Activated naive CD8-positive, alpha-beta T cell treated with anti-CD3 and anti-CD28 coated beads for 36 hours (primary cell): ENCODE measurements at regions not wholly inside any gene's neighbourhood (a gene's known extent, or its start where the extent isn't known, plus 50 kb on each side); places are given as distances from the start of the nearest gene placed in this dataset.

Experiments
- DNase-seq: peaks from one replicate; pipeline ENCODE4 v3.0.0; 2021
- H3K27ac Mint-ChIP-seq: one replicate; pipeline ENCODE4 v1.8.0; 2022; ENCODE audit warnings: mild to moderate bottlenecking, moderate library complexity, mixed read lengths
- H3K27me3 Mint-ChIP-seq: one replicate; pipeline ENCODE4 v1.8.0; 2022; ENCODE audit warnings: mild to moderate bottlenecking, mixed read lengths
- H3K36me3 Mint-ChIP-seq: one replicate; pipeline ENCODE4 v1.8.0; 2021; ENCODE audit warnings: mild to moderate bottlenecking, mixed read lengths
- H3K4me1 Mint-ChIP-seq: one replicate; pipeline ENCODE4 v1.8.0; 2021; ENCODE audit warnings: mixed read lengths
- H3K4me3 Mint-ChIP-seq: one replicate; pipeline ENCODE4 v1.8.0; 2022; ENCODE audit warnings: mild to moderate bottlenecking, moderate library complexity, mixed read lengths
- H3K9me3 Mint-ChIP-seq: one replicate; pipeline ENCODE4 v1.8.0; 2022; ENCODE audit warnings: mixed read lengths

DNA sequence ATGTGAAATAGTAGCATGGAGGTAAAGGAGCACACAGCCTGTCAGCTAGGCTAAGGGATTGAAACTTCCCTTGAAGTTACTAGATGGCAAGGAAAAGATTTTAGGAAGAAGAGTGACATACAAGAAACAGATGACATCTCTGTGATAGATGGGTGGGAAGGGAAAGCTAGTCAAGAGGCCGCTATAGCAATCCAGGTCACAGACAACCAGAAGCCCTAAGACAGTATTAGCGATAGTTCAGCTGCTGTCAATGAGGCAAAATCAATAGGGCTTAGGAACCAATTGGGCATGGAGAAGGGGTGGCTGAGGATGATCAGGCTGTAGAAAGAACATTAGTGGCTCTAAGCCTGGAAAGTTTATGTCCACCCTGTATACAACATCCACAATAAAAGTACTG lies 111.1 kb downstream of the GLUL start:
- Mint-ChIP-seq H3K4me1 (peaks cover 10% of the 10 kb centered on the region), H3K27me3 (no peaks in the 10 kb centered on the region), H3K27ac (no peak overlapping the region), H3K9me3 (no peaks in the 10 kb centered on the region), H3K4me3 (no peak overlapping the region), H3K36me3 (no peaks in the 10 kb centered on the region)
- no peak for DNase-seq

DNA sequence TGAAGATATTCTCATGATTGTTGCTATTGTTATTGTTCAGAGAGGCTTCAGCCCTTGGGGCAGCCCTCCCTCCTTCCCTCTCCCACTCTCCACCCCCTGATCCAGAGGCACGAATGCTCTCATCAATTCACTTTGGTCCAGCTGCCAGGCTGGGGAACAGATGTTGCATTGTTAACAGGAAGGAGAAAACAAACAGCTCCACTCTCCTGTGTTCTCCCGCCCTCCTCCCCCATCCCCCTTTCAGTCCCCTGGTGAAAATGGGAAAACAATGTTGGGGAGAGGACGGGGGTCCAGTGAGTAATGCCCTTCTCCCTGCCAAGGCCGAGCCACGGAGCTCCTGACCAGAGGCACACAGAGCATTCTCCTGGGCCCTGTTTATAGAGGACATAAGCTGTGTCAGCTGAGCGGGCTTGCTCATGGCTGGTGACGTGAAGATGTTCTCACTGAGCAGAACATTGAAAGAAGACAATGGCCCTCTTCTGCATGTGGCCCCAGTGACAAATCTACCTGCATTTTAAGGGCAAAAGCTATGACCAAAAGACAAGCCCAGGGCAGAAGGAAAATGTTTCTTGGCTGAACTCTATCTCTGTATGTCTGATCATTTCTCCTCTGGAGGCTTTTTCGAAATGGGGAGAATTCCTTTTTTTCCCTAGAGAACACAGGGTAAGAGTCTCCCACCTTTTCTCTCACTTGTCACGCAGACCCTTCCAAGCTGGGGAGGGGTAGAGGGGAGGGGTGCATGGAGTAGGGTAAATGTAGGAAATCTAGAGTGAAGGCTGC lies 111.7 kb downstream of the GLUL start:
- H3K4me3 Mint-ChIP-seq: no peak overlapping the region
- H3K27ac Mint-ChIP-seq: no peak overlapping the region
- H3K36me3 Mint-ChIP-seq: no peaks in the 10 kb centered on the region
- H3K4me1 Mint-ChIP-seq: peaks cover 9% of the 10 kb centered on the region
- no peak for DNase-seq
- H3K9me3 Mint-ChIP-seq: no peaks in the 10 kb centered on the region
- H3K27me3 Mint-ChIP-seq: no peaks in the 10 kb centered on the region

DNA sequence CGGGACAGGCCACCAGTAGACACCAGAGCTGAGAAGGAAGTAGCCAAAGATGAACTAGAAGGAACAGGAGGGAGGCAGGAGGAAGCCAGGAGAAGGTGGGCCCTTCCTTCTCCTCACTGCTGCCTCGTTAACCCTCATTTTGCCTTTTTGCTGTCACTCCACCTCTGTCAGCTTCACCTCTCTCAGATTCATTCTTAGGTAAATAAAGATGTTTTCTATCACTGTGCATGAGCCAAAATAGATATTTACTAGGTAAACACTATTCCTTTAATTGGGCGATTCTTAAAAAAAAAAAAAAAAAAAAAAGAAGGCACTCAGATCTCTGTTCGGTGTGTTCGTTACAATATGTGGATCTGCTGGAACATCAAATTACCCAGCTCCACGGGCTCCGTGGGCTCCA lies 112.3 kb downstream of the GLUL start:
- H3K27ac Mint-ChIP-seq: no peak overlapping the region
- H3K36me3 Mint-ChIP-seq: no peaks in the 10 kb centered on the region
- no peaks in the 10 kb centered on the region for H3K27me3 Mint-ChIP-seq
- peaks cover 6% of the 10 kb centered on the region for H3K4me1 Mint-ChIP-seq
- no peak overlapping the region for H3K4me3 Mint-ChIP-seq
- DNase-seq: no peak
- no peaks in the 10 kb centered on the region for H3K9me3 Mint-ChIP-seq

DNA sequence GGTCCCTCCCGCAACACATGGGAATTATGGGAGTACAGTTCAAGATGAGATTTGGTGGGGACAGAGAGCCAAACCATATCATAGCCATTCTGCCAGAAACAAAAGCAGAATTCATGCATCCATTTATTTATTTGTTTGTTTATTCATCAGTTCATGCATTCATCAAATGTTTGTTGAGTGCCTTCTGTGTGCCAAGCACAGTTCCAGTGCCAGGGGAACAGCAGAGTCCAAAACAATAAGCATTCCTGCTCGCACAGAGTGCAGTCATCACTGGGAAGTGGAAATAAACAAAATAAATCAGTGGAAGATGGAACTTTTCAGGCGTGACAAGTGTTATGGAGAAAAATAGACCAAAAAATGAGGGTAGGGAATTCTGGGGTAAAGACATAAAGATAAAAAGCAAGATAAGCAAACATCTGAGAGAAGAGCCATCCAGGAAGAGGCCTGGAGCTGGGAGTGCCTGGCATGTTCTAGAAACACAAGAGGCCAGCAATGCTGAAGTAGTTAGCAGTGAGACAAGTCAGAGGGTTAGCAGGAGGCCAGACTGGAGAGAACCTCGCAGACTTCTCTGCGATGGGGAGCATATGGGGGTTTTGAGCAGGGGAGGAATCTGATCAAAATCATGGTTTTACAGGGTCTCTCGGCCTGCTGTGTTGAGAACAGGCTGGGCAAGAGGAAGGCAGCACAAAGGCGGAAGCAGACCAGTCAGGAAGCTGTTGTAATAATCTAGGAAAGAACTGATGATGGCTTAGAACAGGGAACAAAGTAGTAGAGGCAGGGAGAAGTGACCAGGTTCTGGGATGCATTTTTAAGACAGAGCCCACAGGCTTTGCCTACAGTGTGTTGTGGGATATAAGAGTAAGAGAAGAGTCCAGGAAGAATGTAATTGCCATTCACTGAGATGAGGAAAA lies 113.2 kb downstream of the GLUL start:
- Mint-ChIP-seq H3K9me3 (no peaks in the 10 kb centered on the region), H3K27ac (no peak overlapping the region), H3K4me3 (no peak overlapping the region), H3K36me3 (no peaks in the 10 kb centered on the region), H3K27me3 (no peaks in the 10 kb centered on the region), H3K4me1 (no peaks in the 10 kb centered on the region)
- DNase-seq: no peak

DNA sequence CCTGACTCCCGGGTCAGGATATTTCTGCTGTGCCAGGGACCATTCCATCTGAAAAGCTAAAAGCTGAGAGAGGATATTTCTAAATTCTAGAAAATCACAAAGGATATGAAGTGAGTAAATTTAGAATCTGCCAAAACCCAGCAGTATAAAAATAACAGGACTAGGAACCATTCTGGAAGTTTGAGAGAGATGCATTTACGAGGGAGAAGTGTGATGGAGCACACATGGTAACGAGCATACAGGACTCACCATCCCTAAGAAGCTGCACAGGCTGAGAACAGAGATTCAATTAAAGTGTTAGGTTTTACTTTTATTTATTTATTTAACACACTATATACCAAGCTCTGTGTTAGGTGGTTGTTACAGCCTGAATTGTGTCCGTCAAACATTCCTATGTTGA lies 116.3 kb downstream of the GLUL start:
- no peak for DNase-seq
- no peak overlapping the region for H3K27ac Mint-ChIP-seq
- H3K36me3 Mint-ChIP-seq: no peaks in the 10 kb centered on the region
- no peaks in the 10 kb centered on the region for H3K27me3 Mint-ChIP-seq
- no peak overlapping the region for H3K4me3 Mint-ChIP-seq
- no peaks in the 10 kb centered on the region for H3K9me3 Mint-ChIP-seq
- no peaks in the 10 kb centered on the region for H3K4me1 Mint-ChIP-seq

DNA sequence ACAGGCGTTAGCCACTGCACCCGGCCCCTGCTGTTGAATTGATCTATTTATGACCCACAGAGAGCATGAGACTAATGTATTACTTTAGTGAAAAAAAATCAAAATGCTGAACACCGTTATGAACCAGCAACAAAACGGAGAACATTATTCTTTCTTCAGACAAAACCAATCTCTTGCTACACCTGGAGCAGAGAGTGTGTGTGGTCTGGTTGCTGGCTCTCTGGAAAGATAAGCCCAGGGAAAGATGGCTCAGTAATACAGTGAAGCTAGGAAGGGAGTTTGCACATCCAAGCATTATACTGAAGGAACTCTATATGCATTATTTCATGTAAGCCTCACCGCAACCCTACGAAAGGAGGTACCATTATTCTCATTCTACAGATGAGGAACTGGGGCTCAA lies 117.0 kb downstream of the GLUL start:
- Mint-ChIP-seq H3K4me3 (no peak overlapping the region), H3K27me3 (no peaks in the 10 kb centered on the region), H3K36me3 (no peaks in the 10 kb centered on the region), H3K4me1 (no peaks in the 10 kb centered on the region), H3K27ac (no peak overlapping the region), H3K9me3 (no peaks in the 10 kb centered on the region)
- no peak for DNase-seq

DNA sequence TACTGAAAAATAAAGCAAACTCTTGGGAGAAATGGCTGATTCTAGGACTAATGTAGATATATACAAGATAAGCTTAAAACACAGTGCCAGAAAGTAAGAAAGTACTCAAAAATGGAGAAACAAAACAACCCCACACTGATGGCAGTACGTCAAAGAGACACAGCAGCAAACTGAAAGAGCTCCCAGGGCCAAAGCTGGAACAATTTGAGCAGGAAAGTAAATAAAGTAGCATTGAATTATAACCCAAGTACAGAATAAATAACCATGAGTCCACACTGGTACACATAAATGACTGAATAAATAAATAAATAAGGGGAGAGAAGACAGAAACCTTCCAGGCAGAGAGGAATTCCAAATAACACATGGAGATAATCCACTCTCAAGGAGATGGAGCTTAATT lies 120.9 kb downstream of the GLUL start:
- DNase-seq: no peak
- H3K27ac Mint-ChIP-seq: no peak overlapping the region
- no peaks in the 10 kb centered on the region for H3K9me3 Mint-ChIP-seq
- H3K4me1 Mint-ChIP-seq: no peaks in the 10 kb centered on the region
- no peaks in the 10 kb centered on the region for H3K36me3 Mint-ChIP-seq
- H3K4me3 Mint-ChIP-seq: no peak overlapping the region
- H3K27me3 Mint-ChIP-seq: no peaks in the 10 kb centered on the region

DNA sequence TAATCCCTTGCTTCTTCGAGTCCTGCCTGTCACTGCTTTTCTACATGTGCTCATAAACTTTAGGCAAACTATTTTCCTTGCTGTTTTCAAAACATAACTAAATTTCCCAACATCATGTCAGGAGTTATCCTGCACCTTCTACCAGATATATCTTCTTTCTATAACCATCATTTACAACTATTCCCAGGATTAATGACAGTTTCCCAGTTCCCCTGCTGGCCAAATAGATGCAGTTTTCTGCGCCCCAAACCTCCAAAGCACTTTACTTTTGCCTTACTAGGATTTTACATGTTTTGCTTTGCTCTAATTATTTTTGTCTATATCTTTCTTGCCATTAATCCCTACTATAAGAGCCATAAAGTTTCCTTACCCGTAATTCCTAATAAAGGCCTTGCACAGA lies 122.5 kb downstream of the GLUL start:
- no peak overlapping the region for H3K27ac Mint-ChIP-seq
- H3K36me3 Mint-ChIP-seq: no peaks in the 10 kb centered on the region
- H3K27me3 Mint-ChIP-seq: no peaks in the 10 kb centered on the region
- no peaks in the 10 kb centered on the region for H3K4me1 Mint-ChIP-seq
- H3K4me3 Mint-ChIP-seq: no peak overlapping the region
- H3K9me3 Mint-ChIP-seq: no peaks in the 10 kb centered on the region
- DNase-seq: no peak

DNA sequence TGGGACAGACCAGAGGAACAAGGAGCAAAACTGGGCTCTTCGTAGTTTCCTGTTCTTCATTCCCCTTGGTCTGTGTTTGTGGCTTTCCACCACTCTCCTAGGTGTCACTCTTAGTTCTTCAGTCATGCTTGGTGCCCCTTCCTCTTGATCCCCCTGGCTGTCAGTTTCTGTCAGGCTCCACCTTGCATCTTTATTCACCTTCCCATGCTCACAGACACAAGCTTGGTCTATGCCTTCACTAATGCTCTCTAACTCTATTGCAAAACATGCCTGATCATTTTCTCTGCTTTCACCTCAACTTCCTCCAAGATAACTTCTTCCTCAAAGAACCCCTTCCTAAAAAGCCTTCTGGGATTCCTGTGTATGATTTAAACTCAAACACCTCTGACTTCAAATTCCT lies 122.9 kb downstream of the GLUL start:
- Mint-ChIP-seq H3K27me3 (no peaks in the 10 kb centered on the region), H3K4me3 (no peak overlapping the region), H3K4me1 (no peaks in the 10 kb centered on the region)

DNA sequence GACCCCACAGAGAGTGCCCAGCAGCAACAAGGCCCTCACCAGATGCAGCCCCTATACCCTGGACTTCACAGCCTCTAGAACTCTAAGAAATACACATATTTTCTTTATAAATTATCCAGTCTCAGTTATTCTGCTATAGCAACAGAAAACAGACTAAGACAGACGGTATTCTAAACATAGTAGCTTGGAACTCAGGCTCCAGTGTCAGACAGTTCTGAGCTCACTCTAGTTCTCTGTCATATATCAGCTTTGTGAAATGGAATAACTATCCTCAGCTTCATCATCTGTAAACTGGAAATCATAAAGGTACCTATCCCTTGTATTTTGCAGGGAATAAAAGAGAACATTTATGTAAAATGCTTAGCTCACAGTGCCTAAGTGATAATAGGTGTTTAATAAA lies 127.4 kb downstream of the GLUL start:
- Mint-ChIP-seq H3K4me1 (peaks cover 21% of the 10 kb centered on the region), H3K27me3 (no peaks in the 10 kb centered on the region), H3K36me3 (no peaks in the 10 kb centered on the region), H3K9me3 (no peaks in the 10 kb centered on the region), H3K4me3 (no peak overlapping the region), H3K27ac (no peak overlapping the region)
- DNase-seq: no peak

More for the DNA sequence above, 122.9 kb downstream of the GLUL start:
- Mint-ChIP-seq H3K9me3 (no peaks in the 10 kb centered on the region), H3K27ac (no peak overlapping the region), H3K36me3 (no peaks in the 10 kb centered on the region)
- DNase-seq: no peak

DNA sequence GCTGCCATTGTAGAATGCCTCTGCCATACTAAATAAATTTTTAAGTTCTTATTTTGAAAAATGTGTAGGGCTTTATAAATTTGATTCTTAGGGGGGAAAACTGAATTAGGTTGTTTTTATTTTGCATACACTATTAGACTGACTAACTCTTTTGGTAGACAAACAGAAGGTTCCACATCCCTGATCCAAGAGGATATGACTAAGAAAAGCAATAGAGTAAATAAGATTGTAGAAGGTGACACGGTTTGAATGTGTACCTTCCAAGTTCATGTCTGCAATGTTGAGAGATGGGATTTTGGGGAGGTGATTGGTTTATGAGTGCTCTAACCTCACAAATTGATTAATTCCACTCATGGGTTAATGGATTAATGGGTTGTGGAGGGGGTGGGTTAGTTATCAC lies 127.9 kb downstream of the GLUL start:
- Mint-ChIP-seq H3K36me3 (no peaks in the 10 kb centered on the region), H3K27me3 (no peaks in the 10 kb centered on the region), H3K9me3 (no peaks in the 10 kb centered on the region), H3K27ac (no peak overlapping the region), H3K4me1 (peaks cover 24% of the 10 kb centered on the region), H3K4me3 (no peak overlapping the region)
- DNase-seq: no peak

DNA sequence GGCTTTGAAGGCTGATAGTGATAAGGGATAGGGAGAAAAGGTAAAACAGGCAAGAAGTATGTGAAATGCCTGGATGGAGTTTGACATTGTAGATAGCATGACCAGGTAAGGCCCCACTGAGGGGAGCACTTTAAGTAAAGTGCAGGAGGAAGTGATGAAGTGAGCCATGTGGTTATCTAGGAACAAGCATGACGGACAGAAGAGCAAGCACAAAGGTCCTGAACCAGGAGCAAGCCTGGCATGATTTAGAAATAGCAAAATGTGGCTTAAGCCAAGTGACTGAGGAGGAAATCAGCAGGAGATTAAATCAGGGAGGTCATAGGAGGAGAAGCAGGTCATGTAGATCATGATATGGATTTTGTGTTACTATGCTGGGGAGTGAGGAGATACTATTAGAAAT lies 129.2 kb downstream of the GLUL start:
- no peak overlapping the region for H3K27ac Mint-ChIP-seq
- no peaks in the 10 kb centered on the region for H3K27me3 Mint-ChIP-seq
- peaks cover 26% of the 10 kb centered on the region for H3K4me1 Mint-ChIP-seq

DNA sequence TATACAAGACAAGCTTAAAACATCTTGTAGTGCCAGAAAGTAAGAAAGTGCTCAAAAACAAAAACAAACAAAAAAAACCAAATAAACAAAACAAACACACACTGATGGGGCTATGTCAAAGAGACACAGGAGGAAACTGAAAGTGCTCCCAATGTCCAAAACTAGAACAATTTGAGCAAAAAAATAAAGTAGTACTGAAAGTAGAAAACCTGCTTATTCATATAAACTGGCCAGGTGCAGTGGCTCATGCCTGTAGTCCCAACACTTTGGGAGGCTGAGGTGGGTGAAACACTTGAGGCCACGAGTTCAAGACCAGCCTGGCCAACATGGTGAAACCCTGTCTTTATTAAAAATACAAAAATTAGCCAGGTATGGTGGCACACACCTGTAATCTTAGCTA lies 129.9 kb downstream of the GLUL start:
- Mint-ChIP-seq H3K9me3 (no peaks in the 10 kb centered on the region), H3K27ac (no peak overlapping the region), H3K4me1 (peaks cover 26% of the 10 kb centered on the region), H3K4me3 (no peak overlapping the region), H3K36me3 (no peaks in the 10 kb centered on the region), H3K27me3 (no peaks in the 10 kb centered on the region)
- no peak for DNase-seq

More for the DNA sequence above, 129.2 kb downstream of the GLUL start:
- no peaks in the 10 kb centered on the region for H3K9me3 Mint-ChIP-seq
- H3K36me3 Mint-ChIP-seq: no peaks in the 10 kb centered on the region
- H3K4me3 Mint-ChIP-seq: no peak overlapping the region
- DNase-seq: no peak

DNA sequence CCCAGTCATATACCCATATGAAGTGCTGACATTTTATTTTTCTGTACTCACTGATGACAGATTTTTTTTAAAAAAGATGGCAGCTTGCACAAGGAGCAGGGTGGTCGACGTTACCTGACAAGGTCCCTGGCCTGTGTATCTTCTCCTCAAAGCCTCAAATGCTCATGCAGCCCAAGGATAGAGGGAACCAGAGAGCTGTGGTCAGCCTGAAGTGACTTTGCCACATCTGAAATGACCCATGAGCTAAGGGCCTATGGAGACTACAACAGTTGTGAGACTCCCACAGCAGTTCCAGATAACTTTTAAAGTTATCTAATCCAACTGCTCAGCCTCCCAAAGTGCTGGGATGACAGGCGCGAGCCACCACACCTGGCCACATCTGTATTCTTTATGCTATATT lies 131.1 kb downstream of the GLUL start:
- Mint-ChIP-seq H3K4me3 (no peak overlapping the region), H3K9me3 (no peaks in the 10 kb centered on the region), H3K27ac (no peak overlapping the region), H3K36me3 (no peaks in the 10 kb centered on the region), H3K27me3 (no peaks in the 10 kb centered on the region), H3K4me1 (peaks cover 26% of the 10 kb centered on the region)
- no peak for DNase-seq

DNA sequence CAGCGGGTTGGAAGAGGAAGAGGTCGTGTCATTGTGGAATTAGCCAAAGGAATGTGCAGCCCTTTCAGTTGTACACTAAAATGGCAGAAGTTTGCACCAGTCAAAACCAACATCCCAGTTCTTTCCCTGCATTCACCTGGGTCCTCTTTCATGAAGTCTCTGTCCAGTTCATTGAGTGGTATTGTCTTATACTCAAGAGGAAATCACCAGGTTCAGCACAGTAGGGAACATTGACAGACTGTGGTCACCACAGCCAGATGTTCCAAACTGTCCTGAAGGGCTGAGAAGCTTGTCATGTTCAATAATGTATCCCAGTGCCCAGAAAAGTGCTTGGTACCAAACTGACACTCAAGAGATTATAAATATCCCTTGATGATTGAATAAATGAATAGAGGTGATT lies 131.6 kb downstream of the GLUL start:
- DNase-seq: no peak
- Mint-ChIP-seq H3K4me1 (peaks cover 26% of the 10 kb centered on the region), H3K27me3 (no peaks in the 10 kb centered on the region), H3K4me3 (no peak overlapping the region), H3K27ac (no peak overlapping the region), H3K9me3 (no peaks in the 10 kb centered on the region), H3K36me3 (no peaks in the 10 kb centered on the region)
